Activated CD8-positive, alpha-beta memory T cell treated with anti-CD3 and anti-CD28 coated beads, Interleukin-2, amount 50 U/mL, for 24 hours (primary cell): ENCODE measurements at regions not wholly inside any gene's neighbourhood (a gene's known extent, or its start where the extent isn't known, plus 50 kb on each side); places are given as distances from the start of the nearest gene placed in this dataset.

Source experiments
- DNase-seq: peaks from one replicate; pipeline ENCODE4 v3.0.0-alpha.2; 2020; ENCODE audit errors: extremely low read depth

DNA sequence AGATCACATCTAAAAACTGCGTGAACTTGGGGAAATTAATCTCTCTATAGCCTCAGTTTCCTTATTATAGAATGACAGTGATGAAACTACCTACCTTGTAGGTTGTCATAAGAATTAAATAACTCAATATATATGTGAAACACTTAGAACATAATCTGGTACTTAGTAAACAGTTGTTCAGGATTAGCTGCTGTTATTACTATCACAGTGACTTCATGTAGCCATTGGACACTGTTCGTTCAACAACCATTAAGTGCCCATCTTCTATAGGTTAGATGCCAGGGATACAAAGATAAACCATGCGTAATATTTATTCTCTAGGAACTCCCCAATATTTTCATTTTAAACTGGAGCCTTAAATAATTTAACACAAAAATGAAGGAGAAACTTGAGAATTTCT is 329.0 kb upstream of the PROK2 start:
- DNase-seq: no peak

DNA sequence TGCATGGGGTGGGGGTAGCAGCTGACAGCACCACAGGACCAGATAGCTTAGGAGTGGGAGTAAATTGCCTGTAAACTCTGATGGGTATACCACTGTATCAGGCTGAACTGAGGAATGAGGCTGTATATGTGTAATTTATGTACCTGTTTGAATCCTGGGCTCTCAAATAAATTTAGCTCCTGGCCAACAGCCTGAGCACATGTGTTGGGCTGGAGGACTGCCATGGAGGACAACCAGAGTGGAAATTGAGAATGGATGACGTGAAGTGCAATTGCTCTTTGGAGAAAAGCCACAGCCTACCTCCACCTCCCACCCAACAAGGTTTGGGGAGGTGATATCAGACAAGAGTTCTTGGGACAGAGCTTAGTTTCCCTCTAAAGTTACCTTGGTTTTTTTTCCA is 328.6 kb upstream of the PROK2 start:
- no peak for DNase-seq

DNA sequence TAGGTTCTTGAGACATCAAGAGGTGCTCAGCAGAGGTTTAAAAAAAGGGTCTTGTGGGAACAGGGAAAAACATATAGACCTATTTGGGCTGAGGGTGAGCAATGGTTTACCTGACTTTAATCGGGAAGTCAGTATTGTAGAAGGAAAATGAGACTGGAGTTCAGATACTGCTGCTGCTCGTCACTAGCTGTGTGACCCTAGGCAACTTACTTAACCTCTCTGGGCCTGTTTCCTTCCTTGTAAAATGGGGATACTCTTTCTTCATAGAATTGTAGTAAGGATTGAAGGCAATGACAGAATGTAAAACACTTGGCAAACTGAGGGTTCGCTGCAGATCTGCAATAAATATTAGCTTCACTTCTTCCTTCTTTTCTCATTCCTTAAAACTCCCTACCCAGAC is 327.5 kb upstream of the PROK2 start:
- DNase-seq: no peak

DNA sequence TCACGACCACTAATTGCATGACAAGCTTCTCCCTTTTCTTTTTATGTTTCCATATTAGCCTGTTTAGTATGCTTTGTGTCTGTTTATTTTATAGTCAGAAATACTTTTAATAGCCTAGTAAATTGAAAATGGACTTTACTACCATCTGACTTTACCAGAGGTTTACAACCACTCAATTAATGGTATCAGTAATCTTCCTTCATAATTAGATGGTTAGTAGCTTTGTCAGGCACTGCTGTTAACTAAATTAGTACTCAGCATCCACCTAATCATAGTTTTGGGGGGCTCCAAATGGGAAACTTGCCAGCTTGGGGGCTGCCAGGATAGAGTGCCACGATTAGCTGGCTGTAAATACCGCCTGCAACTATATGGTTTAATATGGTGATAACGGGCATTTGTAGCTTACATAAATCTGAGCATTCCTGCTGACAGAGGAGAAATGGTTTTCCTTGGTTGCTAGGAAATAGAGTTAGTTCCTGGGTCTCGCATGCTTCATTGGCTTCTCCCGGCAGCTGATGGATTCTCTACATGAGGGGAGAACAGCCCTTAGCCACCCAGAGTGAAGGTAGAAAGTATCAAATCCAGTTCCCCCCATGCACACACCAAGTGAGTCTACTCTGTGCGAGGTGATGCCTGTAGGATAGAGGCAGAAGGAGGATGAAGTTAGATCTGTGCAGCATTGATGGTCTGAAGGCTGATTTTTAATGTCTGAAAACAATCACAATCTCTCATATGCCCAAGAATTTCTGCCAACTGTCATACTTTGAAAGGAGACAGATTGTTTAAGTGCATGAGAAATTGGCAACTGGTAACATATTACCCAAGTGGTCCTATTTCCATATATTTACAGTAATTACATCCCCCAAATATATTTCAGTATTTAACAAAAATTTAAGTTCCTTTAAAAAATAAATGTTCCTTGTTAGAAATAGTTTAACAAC is 326.6 kb upstream of the PROK2 start:
- no peak for DNase-seq

DNA sequence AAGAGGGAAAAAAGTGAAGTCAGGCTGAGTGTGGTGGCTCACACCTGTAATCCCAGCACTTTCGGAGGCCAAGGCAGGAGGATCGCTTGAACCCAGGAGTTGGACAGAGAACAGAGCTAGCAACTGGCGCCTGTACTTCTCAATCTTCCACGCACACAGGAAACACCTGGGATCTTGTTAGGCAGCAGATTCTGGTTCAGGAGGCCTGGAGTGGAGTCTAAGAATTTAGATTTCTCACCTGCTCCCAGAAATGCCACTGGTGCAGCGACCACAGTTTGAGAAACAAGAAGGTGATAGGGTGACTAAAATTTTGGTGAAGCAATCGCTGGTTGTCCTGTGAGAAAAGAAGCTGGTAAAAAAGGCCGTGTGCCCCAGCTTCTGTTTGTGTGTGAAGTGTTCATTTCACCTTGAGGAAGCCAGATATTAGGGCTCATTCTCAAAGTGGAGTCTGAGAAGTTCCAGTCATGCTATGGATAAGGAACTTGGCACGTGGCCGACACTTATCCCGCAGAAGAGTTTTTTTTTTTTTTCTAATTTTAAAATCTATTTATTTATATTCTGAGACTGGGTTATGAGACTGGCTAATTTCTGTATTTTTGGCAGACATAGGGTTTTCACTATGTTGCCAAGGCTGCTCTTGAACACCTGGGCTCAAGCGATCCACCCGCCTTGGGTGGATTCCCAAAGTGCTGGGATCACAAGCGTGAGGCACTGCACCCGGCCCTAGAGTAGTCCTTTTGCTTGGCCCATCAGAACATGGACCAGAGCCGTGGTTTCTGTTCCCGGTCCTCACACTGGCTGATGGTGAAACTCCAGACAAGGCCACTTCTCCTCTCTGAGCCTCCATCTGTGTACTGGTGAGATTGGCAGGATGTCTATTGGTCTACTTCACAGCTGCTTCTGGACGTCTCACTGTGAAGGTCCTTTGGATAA is 324.6 kb upstream of the PROK2 start:
- DNase-seq: no peak

DNA sequence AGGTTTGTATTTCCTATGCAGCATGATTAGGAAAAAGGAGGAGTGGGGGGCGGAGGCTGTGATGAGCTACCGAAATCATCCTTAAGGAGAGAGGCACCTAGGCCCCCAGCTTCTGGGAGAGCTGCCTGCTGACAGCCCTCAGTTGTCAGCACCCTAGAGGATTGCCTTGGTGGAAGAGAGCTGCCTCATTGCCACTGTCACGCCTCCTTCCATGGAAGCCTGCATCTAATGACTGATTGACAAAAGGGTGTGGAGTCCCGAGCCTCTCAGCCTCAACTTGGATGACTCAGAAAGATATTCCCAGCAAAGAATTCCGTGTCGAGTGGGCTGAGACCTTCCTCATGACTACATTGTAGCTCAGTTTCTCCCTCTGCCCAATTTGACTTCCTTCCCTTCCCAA is 320.4 kb upstream of the PROK2 start:
- no peak for DNase-seq

DNA sequence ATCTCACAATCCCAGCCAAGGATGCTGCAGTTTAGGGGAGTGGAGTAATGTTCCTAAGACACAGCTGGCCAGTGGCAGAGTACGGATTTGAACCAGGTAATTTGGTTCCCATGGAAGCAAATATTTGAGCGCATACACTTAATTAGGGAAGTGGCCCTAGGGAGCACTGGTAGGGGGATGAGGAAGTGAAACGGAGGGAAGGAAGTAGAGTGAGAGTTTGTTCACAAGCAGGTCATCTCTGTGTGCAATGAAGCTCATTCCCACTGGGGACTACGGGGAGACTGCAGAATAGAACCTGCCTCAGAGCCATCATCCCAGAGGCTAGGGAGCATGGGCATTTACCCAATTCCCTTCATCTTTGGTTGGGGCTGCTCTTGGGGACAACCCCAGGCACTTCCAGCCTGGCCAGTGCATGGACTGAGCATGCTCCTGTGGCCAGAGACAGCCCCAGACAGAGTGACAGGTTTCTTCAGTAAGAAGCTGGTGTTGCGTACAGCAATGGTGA is 317.2 kb upstream of the PROK2 start:
- DNase-seq: no peak

DNA sequence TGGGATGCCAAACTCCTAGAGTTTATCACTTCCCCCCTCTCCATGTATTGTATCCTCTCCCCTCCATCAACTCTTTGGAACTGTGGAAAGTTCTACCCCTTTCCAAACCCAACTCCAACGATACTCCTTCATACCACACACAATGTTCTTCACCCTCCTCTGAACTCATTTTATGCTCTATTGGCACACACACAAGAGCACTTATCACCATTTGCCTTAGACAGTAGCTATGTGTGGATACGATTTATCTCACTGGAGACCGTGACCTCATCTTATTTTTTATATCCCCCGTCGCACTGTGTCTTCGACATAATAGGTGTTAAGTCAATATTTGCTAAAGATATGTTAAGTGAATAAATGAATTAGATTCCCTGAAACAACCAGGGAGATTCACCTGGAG is 316.5 kb upstream of the PROK2 start:
- no peak for DNase-seq

DNA sequence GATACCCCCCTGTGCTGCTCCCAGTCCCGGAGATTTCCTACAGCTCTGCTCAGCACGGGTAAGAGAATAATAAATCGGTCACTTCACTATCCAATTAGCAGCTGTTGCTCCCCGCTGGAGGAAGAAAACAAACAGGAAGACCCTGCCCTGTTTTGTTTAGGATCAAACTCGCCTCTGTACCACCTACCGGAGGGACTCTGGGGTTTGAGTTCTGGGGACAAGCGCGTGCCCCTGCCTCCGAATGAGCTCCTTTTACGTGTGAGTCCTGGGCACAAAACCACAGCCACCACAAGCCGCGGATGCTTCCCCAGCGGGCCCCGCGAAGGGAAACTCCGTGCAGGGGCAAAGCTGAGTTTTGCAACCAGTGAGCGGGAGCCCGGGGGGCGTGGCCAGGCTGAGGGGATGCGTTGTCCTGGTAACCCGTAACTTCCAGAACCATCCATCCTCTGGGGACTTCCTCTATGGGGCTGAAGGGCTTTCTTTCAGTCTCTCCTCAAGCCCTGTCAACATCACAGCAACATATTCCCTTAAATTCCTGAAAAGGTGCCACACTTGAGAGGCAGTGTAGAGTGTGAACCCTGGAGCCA is 315.7 kb upstream of the PROK2 start:
- peak; percentile 71 for DNase-seq

DNA sequence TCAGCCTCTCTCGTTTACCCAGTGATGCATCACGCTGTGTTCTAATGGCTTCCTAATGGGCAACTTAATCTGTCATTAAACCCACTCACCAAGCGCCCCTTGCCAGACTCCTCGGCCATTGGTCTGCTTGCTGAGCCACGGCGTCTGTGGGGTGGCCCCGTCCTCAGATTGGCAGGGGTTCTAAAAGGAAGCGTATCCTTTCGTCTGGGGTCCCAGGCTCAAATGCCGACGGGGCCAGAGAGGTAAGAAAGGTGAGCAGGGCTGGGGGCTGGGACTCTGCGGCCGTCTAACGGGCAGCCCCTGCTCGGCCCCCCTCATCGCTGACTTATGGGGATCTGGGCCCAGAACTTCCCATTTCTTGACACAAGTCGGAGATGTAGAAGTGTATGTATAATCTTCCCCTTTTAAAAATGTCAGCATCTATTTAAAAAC is 315.1 kb upstream of the PROK2 start:
- DNase-seq: no peak

DNA sequence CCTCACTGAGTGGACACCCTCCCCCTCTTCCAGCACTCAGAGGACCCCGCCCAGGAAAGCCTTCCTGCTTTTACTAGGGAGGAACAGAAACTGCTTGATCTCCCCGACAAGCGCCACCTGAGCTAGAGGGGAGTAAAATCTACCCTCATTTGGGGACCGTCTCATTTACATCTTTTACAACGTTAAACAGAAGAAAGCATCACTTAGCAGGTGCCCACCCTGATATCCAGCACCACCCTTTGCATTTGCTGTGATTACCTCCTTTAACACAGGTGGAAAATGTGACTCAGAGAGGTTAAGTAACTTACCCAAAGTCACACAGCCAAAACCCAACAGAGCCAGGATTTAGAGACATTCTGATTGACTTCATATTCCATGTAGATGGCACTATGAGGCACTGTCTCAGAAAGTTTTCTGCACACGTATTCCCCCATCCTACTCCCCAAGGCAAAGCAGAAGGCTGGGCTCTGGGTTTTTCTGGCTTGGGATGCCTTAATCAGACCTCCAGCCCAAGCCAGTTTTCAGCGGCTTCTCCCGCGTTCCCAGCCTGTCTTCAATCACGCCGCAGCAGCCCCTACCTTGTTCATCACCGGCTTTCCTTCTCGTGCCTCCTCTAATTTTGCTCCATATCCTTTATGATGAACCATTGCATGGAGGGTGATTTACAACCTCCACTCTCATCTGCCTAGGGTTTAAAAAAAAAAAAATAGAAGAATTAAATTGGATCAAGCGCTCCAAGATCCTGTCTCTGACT is 314.6 kb upstream of the PROK2 start:
- DNase-seq: no peak

DNA sequence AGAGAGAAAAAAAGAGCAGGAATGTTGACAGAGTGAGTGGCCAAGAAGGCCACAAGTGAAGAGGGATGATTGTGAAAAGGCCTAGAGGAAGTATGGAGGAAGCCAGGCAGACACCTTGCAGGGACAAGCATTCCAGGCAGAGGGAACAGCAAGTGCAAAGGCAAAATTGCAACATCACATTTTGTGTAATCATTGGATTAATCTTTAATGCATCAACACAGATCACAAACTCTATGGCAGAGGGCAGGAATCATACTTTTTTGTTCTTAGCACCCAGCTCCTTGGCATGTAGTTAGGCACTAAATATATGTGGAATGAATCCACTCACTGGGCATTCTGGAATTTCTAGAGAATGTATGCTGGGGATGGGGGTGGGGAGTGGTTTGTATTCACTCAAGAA is 312.1 kb upstream of the PROK2 start:
- no peak for DNase-seq

DNA sequence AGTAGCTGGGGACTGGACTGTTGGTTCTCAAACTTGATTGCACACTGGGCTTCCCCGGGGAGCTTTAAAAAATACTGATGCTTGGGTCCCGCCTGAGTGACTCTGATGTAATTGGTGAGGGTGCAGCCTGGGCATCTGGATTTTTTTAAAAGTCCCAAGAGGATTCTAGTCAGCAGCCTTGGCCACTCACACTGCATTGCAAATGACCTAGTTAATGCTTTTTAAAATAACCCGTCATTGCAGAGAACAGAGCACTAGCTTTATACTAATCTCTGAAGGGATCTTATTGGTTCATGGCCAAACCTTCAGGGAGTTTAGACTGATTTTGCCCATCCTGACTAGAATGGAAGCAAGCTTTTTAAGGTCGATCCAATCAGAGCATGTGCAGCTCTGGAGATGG is 310.6 kb upstream of the PROK2 start:
- DNase-seq: no peak

DNA sequence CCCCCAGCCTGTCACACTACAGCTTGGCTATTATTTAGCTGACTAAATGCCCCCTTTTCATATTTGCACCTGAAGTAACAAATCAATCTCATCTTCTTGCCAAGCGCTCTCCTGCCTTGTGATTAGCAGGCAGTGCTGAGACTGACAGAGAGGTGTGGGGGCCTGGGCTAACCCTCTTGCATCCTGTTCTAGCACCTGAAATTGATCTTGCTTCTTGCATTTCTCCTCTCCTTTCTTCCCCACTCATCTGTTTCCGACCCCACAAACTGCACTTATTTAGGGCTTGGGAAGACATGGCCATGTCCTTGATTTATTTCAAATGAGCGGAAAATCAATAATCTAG is 309.0 kb upstream of the PROK2 start:
- DNase-seq: no peak

DNA sequence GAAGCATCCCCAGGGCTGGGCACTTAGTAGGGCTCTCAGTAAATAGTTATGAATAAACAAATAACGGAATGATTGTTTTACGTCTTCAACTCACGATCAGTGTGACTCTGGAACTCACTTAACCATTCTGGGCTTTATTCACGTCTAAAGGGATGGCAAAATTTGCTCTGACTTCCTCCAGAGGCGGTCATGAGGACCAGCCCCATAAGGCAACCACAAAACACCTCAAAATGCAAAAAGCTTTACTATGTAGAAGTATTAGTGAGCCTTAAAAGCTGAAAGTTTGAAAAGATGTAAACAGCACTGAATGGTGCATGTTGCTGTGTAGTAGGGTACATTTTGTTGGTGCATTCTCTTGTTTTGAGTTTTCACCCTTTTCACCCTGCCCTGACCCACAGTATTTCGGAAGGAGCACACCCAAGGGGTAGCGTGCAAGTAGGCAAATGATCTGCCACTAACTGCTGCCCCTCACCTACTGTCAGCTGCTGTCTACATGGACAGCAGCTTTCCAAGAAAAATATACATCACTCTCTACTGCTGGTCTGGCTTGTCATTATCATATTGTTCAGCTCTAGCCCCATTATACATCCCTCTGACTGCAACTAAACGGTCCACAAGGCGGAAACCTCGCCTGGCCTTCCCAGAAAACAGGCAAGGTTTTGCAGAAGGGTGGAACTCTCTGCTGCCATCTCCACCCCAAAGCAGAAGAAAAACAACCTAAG is 308.5 kb upstream of the PROK2 start:
- no peak for DNase-seq

DNA sequence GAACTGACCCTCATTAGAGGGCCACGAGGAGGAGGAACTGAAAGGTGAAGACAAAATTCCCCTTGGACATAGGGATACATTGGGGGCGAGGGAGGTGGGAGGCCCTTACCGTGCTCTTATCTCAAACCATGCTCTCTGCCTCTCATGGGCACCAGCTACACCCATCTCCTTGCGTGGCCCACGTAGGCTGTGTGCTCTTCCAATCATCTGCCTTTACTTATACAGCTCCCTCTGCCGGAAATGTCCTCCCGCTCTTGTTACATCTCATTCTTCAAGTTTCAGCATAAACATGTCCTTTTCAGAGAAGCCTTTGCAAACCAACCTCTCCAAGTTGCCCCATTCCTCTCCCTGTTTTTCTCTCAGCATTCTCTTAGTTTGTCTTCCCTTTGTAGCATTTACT is 307.8 kb upstream of the PROK2 start:
- no peak for DNase-seq

DNA sequence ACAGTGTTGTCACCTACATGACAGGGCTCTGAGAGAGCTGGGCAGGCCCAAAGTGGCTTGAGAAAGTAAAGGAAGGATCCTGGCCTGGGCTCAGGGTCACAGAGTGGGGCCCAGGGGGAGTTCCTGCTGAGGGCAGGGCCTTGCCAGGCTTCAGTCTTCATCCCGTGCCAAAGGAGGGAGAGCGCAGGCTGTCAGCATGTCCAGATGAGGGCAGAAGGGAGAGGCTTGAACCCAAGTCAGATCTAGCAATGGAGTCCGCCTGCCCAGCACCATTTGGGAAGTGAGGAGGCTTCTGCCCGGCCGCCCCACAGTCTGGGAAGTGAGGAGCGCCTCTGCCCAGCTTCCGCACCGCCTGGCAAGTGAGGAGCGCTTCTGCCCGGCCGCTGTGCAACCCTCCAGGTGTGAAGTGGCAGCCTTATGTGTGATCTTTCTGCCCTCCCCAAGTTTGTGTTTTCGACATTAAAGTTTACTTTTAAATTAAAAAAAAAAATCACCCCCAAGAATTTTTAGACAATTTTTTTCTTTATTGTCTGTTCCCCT is 303.6 kb upstream of the PROK2 start:
- no peak for DNase-seq

DNA sequence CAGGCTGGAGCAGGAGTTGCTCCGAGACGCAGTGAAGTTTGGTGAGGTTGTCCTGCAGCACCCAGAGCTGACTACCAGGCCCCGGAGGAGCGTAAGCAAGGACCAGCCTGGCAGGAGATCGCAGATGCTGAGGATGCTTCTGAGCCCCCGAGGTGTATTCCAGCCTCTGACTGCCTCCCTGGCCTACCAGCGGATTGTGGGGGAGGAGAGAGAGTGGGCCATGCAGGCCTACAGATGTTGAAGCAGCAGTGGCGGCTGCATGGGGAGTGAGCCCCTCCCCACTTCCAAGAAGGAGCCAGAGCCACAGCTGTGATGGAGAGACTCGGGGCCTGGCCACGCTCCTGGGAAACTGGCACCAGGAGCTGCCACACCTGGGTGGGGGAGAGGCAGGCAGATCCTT is 302.5 kb upstream of the PROK2 start:
- no peak for DNase-seq

DNA sequence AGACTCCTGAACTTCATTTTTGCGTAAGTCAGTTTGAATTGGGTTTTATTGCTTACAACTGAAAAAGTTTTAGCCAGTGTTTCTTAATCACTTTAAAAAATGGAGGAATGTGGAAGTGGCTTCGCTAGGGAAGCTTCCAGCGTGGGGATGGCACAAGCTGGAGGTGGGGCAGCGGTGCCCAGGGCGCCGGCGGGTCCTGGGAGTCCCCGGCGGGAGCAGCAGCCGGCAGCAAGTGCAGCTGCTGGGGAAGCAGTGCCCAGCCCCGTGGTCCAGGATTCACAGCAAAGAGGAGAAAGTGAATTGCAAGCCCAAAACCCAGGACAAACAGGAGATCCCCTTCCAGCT is 301.8 kb upstream of the PROK2 start:
- no peak for DNase-seq

DNA sequence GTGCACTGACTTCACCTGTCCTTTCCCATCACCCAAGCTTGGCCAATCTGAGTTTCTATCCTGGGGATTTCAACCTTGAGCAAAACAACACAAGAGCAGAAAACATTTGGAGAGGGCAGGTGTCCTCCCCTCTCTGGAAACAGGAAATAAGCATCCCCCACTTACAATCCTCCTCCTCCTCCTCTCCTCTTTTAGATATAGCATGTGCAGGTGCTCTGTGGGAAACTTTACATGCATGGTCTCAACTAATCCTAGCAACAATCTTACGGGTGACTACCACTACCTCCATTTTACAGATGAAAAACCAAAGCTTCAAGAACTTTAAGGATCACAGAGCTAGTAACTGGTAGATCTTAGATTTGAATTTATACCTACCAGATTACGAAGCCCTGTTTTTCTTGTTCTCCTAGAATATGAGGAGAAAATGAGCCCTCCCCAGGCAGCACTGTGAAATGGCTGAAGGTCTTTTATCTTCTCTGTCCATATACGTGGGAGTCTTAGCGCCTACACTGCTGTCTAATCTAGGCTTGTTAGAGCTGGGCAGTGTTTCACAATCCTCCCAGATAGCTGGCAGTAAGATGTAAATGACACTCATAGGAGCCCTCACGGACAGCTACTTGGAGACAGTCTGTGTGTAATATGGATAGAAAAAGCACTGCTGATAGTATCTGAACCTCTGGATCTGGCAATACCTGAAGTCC is 301.2 kb upstream of the PROK2 start:
- no peak for DNase-seq
